ENCODE measurements at regions not wholly inside any gene's neighbourhood (a gene's known extent, or its start where the extent isn't known, plus 50 kb on each side); places are given as distances from the start of the nearest gene placed in this dataset.

- H3K9ac ChIP-seq (ENCODE audit: insufficient read depth in 1 of 2, low read length in 2 of 2) = no peak overlapping the region
- DNase-seq = no peak
- H3K9me3 ChIP-seq (ENCODE audit: control insufficient read depth in 4 of 4, insufficient read depth in 3 of 4, low read length in 3 of 4) = no peaks in the 10 kb centered on the region
- ATAC-seq (ENCODE audit: insufficient read depth, low FRiP score) = no peak
- peaks cover 0 to 2% (median 0%) of the 10 kb centered on the region in 4 donors for H3K36me3 ChIP-seq (ENCODE audit: control insufficient read depth in 4 of 4, insufficient read depth in 4 of 4, low read length in 4 of 4)
- no peaks in the 10 kb centered on the region for H3K27me3 ChIP-seq (ENCODE audit: control insufficient read depth in 3 of 3, insufficient read depth in 3 of 3, low read length in 2 of 3)
- H3K27ac ChIP-seq (ENCODE audit: low read depth in 1 of 2, low read length in 1 of 2) = peak overlapping the region in 1 of 2 donors; percentile 74
- peaks cover 17 to 68% (median 33%) of the 10 kb centered on the region in 5 donors for H3K4me1 ChIP-seq (ENCODE audit: control insufficient read depth in 5 of 5, insufficient read depth in 5 of 5, low read length in 5 of 5)
- whole genome bisulfite sequencing, 2 donors = 58 to 60% methylated on average over 5 of the region's 5 CpGs
- H3K4me3 ChIP-seq = no peak overlapping the region
- TF ChIP-seq, protein P1, sequence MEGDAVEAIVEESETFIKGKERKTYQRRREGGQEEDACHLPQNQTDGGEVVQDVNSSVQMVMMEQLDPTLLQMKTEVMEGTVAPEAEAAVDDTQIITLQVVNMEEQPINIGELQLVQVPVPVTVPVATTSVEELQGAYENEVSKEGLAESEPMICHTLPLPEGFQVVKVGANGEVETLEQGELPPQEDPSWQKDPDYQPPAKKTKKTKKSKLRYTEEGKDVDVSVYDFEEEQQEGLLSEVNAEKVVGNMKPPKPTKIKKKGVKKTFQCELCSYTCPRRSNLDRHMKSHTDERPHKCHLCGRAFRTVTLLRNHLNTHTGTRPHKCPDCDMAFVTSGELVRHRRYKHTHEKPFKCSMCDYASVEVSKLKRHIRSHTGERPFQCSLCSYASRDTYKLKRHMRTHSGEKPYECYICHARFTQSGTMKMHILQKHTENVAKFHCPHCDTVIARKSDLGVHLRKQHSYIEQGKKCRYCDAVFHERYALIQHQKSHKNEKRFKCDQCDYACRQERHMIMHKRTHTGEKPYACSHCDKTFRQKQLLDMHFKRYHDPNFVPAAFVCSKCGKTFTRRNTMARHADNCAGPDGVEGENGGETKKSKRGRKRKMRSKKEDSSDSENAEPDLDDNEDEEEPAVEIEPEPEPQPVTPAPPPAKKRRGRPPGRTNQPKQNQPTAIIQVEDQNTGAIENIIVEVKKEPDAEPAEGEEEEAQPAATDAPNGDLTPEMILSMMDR (IDR thresholded peaks at IDR 0.05; ENCODE audit: control extremely low read depth, extremely low read depth) = no peak
These were observed 86.7 kb upstream of the NAA20 start for GRCh38 chr20:19930426-19930825.

GRCh38 chr20:19932170-19932667 lies 84.9 kb upstream of the NAA20 start:
- Histone ChIP-seq H3K9ac (ENCODE audit: insufficient read depth in 1 of 2, low read length in 2 of 2) (peak overlapping the region in 1 of 2 donors; percentile 28), H3K4me3 (no peak overlapping the region), H3K27ac (ENCODE audit: low read depth in 1 of 2, low read length in 1 of 2) (peak overlapping the region; percentile 72 to 76), H3K27me3 (ENCODE audit: control insufficient read depth in 3 of 3, insufficient read depth in 3 of 3, low read length in 2 of 3) (no peaks in the 10 kb centered on the region), H3K36me3 (ENCODE audit: control insufficient read depth in 4 of 4, insufficient read depth in 4 of 4, low read length in 4 of 4) (peaks cover 0 to 7% (median 2%) of the 10 kb centered on the region in 4 donors), H3K9me3 (ENCODE audit: control insufficient read depth in 4 of 4, insufficient read depth in 3 of 4, low read length in 3 of 4) (no peaks in the 10 kb centered on the region), H3K4me1 (ENCODE audit: control insufficient read depth in 5 of 5, insufficient read depth in 5 of 5, low read length in 5 of 5) (peaks cover 12 to 63% (median 28%) of the 10 kb centered on the region in 5 donors)
- TF ChIP-seq, protein P1 (IDR thresholded peaks at IDR 0.05; ENCODE audit: control extremely low read depth, extremely low read depth) = no peak
- WGBS, 2 donors = 16 to 32% methylated on average over 9 of the region's 9 CpGs
- peak; percentile 78 to 94 (median 93) for DNase-seq
- peak; percentile 14 for ATAC-seq (ENCODE audit: insufficient read depth, low FRiP score)

GRCh38 chr20:19934792-19935491 lies 82.2 kb upstream of the NAA20 start:
- peaks cover 0 to 13% (median 2%) of the 10 kb centered on the region in 4 donors for H3K36me3 ChIP-seq (ENCODE audit: control insufficient read depth in 4 of 4, insufficient read depth in 4 of 4, low read length in 4 of 4)
- no peaks in the 10 kb centered on the region for H3K9me3 ChIP-seq (ENCODE audit: control insufficient read depth in 4 of 4, insufficient read depth in 3 of 4, low read length in 3 of 4)
- peak overlapping the region in 1 of 2 donors; percentile 59 for H3K9ac ChIP-seq (ENCODE audit: insufficient read depth in 1 of 2, low read length in 2 of 2)
- H3K27me3 ChIP-seq (ENCODE audit: control insufficient read depth in 3 of 3, insufficient read depth in 3 of 3, low read length in 2 of 3) = no peaks in the 10 kb centered on the region
- 28% methylated on average over 13 of the region's 13 CpGs for WGBS, 2 donors
- H3K4me1 ChIP-seq (ENCODE audit: control insufficient read depth in 5 of 5, insufficient read depth in 5 of 5, low read length in 5 of 5) = peaks cover 0 to 46% (median 24%) of the 10 kb centered on the region in 5 donors
- TF ChIP-seq, protein P1 (IDR thresholded peaks at IDR 0.05; ENCODE audit: control extremely low read depth, extremely low read depth) = no peak
- DNase-seq (peak; percentile 38 to 59 (median 51)), ATAC-seq (ENCODE audit: insufficient read depth, low FRiP score) (peak; percentile 42)
- peak overlapping the region; percentile 68 to 93 for H3K27ac ChIP-seq (ENCODE audit: low read depth in 1 of 2, low read length in 1 of 2)
- no peak overlapping the region for H3K4me3 ChIP-seq
